DOHH2 (cell line): ENCODE measurements at regions not wholly inside any gene's neighbourhood (a gene's known extent, or its start where the extent isn't known, plus 50 kb on each side); places are given as distances from the start of the nearest gene placed in this dataset.

Experiments used
- EZH2phosphoT487 ChIP-seq: fragments of 200-600 bp; sonication (generic); IDR thresholded peaks from 2 replicates; pipeline ENCODE4 v1.6.1; 2017; ENCODE audit warnings: borderline replicate concordance, mild to moderate bottlenecking, antibody characterized with exemption, low read length, moderate library complexity, mixed read lengths
- TF ChIP-seq, protein P1 (sequence below): fragments of 200-600 bp; sonication (generic); IDR thresholded peaks from one replicate; pipeline ENCODE4 v1.5.1; 2014; ENCODE audit warnings: antibody characterized with exemption, mild to moderate bottlenecking, low read depth, low read length; ENCODE audit not compliant: poor library complexity, severe bottlenecking

DNA sequence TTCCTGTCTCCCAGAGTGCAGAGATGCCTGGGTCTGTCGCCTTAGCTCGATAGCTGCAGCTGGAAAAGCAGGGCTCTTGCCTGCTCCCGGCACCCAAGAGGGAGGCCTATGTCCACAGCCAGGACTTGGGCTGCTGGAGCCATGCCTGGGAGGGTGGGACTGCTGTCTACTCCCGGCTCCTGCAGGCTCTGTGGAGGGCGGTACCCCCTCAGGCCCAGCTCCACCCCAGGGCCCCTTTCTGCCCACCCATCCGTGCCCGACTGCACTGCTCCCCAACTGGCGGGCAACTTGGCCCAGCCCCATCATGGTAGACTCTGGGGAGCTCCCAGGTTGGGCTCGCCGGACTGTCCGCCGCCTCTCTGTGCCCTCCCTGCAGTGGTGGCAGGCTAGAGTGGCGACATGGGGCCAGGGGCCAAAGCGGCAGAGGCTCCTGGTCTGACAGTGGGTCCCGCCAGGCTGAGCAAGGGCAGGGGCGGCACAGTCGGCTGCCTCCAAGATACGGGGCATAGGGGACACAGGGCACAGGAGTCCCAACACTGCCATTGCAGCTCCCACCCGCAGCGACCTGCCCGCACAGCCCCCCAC lies 901.0 kb downstream of the CCDC85A start:
- TF ChIP-seq, protein P1, sequence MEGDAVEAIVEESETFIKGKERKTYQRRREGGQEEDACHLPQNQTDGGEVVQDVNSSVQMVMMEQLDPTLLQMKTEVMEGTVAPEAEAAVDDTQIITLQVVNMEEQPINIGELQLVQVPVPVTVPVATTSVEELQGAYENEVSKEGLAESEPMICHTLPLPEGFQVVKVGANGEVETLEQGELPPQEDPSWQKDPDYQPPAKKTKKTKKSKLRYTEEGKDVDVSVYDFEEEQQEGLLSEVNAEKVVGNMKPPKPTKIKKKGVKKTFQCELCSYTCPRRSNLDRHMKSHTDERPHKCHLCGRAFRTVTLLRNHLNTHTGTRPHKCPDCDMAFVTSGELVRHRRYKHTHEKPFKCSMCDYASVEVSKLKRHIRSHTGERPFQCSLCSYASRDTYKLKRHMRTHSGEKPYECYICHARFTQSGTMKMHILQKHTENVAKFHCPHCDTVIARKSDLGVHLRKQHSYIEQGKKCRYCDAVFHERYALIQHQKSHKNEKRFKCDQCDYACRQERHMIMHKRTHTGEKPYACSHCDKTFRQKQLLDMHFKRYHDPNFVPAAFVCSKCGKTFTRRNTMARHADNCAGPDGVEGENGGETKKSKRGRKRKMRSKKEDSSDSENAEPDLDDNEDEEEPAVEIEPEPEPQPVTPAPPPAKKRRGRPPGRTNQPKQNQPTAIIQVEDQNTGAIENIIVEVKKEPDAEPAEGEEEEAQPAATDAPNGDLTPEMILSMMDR = no peak
- TF ChIP-seq EZH2phosphoT487 = no peak
